SKM-1 (cell line): ENCODE measurements at regions not wholly inside any gene's neighbourhood (a gene's known extent, or its start where the extent isn't known, plus 50 kb on each side); places are given as distances from the start of the nearest gene placed in this dataset.

Source experiments
- DNase-seq: peaks from one replicate; lab custom pipeline; 2025; ENCODE audit not compliant: unreplicated experiment; lab: John Stamatoyannopoulos, UW

- DNase-seq: no peak
Observed at GRCh38 chr6:752438-752837, 59.5 kb upstream of the EXOC2 start.

- DNase-seq: no peak
Observed at GRCh38 chr6:751765-752164, 58.8 kb upstream of the EXOC2 start.

GRCh38 chr6:747921-748320 is 55.0 kb upstream of the EXOC2 start:
- DNase-seq: no peak

GRCh38 chr6:747028-747427 is 54.1 kb upstream of the EXOC2 start:
- DNase-seq: no peak

- no peak for DNase-seq
Observed at GRCh38 chr6:744666-745353, 51.9 kb upstream of the EXOC2 start.

GRCh38 chr6:743320-744096 is 50.6 kb upstream of the EXOC2 start:
- DNase-seq: no peak
